Suprapubic skin (tissue), 4 donors: ENCODE measurements at regions not wholly inside any gene's neighbourhood (a gene's known extent, or its start where the extent isn't known, plus 50 kb on each side); places are given as distances from the start of the nearest gene placed in this dataset.

Experiments used
- DNase-seq, 2 donors: peaks; one replicate each; pipeline ENCODE4 v3.0.0-alpha.2; 2019; ENCODE audit warnings: low spot score in 2 of 2
- H3K27ac ChIP-seq: fragments of 200-600 bp; sonication (generic); one replicate; pipeline ENCODE4 v1.5.1; 2019
- H3K27me3 ChIP-seq: fragments of 200-600 bp; sonication (generic); one replicate; pipeline ENCODE4 v1.5.1; 2019
- H3K36me3 ChIP-seq: fragments of 200-600 bp; sonication (generic); one replicate; pipeline ENCODE4 v1.5.1; 2019
- H3K4me1 ChIP-seq: fragments of 200-600 bp; sonication (generic); one replicate; pipeline ENCODE4 v1.5.1; 2019
- H3K4me3 ChIP-seq: fragments of 200-600 bp; sonication (generic); one replicate; pipeline ENCODE4 v1.5.1; 2019; ENCODE audit warnings: mild to moderate bottlenecking
- H3K9me3 ChIP-seq: fragments of 200-600 bp; sonication (generic); one replicate; pipeline ENCODE4 v1.5.1; 2019
- CTCF ChIP-seq, 2 donors: fragments of 200-600 bp in 1 of 2; fragments of 450-650 bp in 1 of 2; sonication (generic) in 1 of 2; IDR thresholded peaks; one replicate each; pipeline ENCODE4 v1.5.1; 2016 to 2019; ENCODE audit warnings: antibody characterized with exemption in 2 of 2, mild to moderate bottlenecking in 1 of 2, moderate library complexity in 1 of 2
- EP300 ChIP-seq: sonication (generic); formaldehyde crosslinking; IDR thresholded peaks from one replicate; pipeline ENCODE4 v1.6.1; 2017; ENCODE audit warnings: antibody characterized with exemption
- POLR2A ChIP-seq, 2 donors: fragments of 450-650 bp; IDR thresholded peaks; one replicate each; pipeline ENCODE4 v1.6.1; 2017; ENCODE audit warnings: antibody characterized with exemption in 2 of 2, mild to moderate bottlenecking in 2 of 2, moderate library complexity in 2 of 2
- POLR2AphosphoS5 ChIP-seq, 3 donors: sonication (generic); formaldehyde crosslinking; IDR thresholded peaks; one replicate each; pipeline ENCODE4 v1.6.1; 2017; ENCODE audit warnings: antibody characterized with exemption in 3 of 3
- WGBS: methylation state at CpG from one replicate; pipeline ENCODE4 v1.1.5; 2018; 5-methylcytosine and 5-hydroxymethylcytosine counted together

GRCh38 chr11:70550456-70551195 is 152.3 kb downstream of the CTTN start:
- H3K27me3 ChIP-seq: peaks cover 37% of the 10 kb centered on the region

GRCh38 chr11:70551351-70552166 is 153.2 kb downstream of the CTTN start:
- no peaks in the 10 kb centered on the region for H3K9me3 ChIP-seq
- H3K27me3 ChIP-seq: peaks cover 33% of the 10 kb centered on the region
- H3K36me3 ChIP-seq: no peaks in the 10 kb centered on the region
- no peak overlapping the region for H3K27ac ChIP-seq
- DNase-seq: no peak
- H3K4me1 ChIP-seq: no peaks in the 10 kb centered on the region
- 68% methylated on average over 23 of the region's 23 CpGs for WGBS
- no peak for TF ChIP-seq POLR2A (IDR thresholded peaks at IDR 0.05)
- TF ChIP-seq CTCF (IDR thresholded peaks at IDR 0.05): no peak
- TF ChIP-seq POLR2AphosphoS5 (IDR thresholded peaks at IDR 0.05): no peak
- TF ChIP-seq EP300: no peak
- H3K4me3 ChIP-seq: no peak overlapping the region

More at GRCh38 chr11:70550456-70551195, 152.3 kb downstream of the CTTN start:
- no peaks in the 10 kb centered on the region for H3K4me1 ChIP-seq
- H3K4me3 ChIP-seq: no peak overlapping the region
- no peak overlapping the region for H3K27ac ChIP-seq
- H3K36me3 ChIP-seq: no peaks in the 10 kb centered on the region
- DNase-seq: no peak
- no peaks in the 10 kb centered on the region for H3K9me3 ChIP-seq
- no peak for TF ChIP-seq POLR2A (IDR thresholded peaks at IDR 0.05)
- TF ChIP-seq EP300: no peak
- TF ChIP-seq POLR2AphosphoS5 (IDR thresholded peaks at IDR 0.05): no peak
- TF ChIP-seq CTCF (IDR thresholded peaks at IDR 0.05): no peak
- WGBS: 89% methylated on average over 19 of the region's 22 CpGs

GRCh38 chr11:70552167-70553150 is 154.1 kb downstream of the CTTN start:
- no peak for TF ChIP-seq EP300
- TF ChIP-seq POLR2AphosphoS5 (IDR thresholded peaks at IDR 0.05): no peak
- no peak for TF ChIP-seq CTCF (IDR thresholded peaks at IDR 0.05)
- TF ChIP-seq POLR2A (IDR thresholded peaks at IDR 0.05): no peak
- H3K9me3 ChIP-seq: no peaks in the 10 kb centered on the region
- H3K36me3 ChIP-seq: no peaks in the 10 kb centered on the region
- WGBS: 82% methylated on average over 23 of the region's 34 CpGs
- peaks cover 31% of the 10 kb centered on the region for H3K27me3 ChIP-seq
- DNase-seq: no peak
- H3K4me1 ChIP-seq: peaks cover 4% of the 10 kb centered on the region
- no peak overlapping the region for H3K4me3 ChIP-seq
- H3K27ac ChIP-seq: no peak overlapping the region

- Histone ChIP-seq H3K9me3 (no peaks in the 10 kb centered on the region), H3K4me3 (no peak overlapping the region), H3K27ac (no peak overlapping the region), H3K36me3 (no peaks in the 10 kb centered on the region), H3K27me3 (peaks cover 18% of the 10 kb centered on the region), H3K4me1 (peaks cover 7% of the 10 kb centered on the region)
- no peak for DNase-seq
- 93% methylated on average over 5 of the region's 5 CpGs for WGBS
- TF ChIP-seq CTCF (IDR thresholded peaks at IDR 0.05): no peak
- no peak for TF ChIP-seq EP300
- TF ChIP-seq POLR2AphosphoS5 (IDR thresholded peaks at IDR 0.05): no peak
- no peak for TF ChIP-seq POLR2A (IDR thresholded peaks at IDR 0.05)
Observed at GRCh38 chr11:70555078-70555477, 156.7 kb downstream of the CTTN start.
